SU-DHL-6 (cell line): ENCODE measurements at regions not wholly inside any gene's neighbourhood (a gene's known extent, or its start where the extent isn't known, plus 50 kb on each side); places are given as distances from the start of the nearest gene placed in this dataset.

ENCODE experiments used
- H2AFZ ChIP-seq: fragments of 200-600 bp; sonication (generic); 2 replicates; pipeline ENCODE4 v1.6.1; 2014; ENCODE audit warnings: low read depth, mild to moderate bottlenecking, moderate library complexity, mixed read lengths, antibody characterized with exemption, low read length; ENCODE audit not compliant: severe bottlenecking
- H3F3A ChIP-seq: fragments of 200-600 bp; shearing (Covaris generic); 2 replicates; pipeline ENCODE4 v1.6.0; 2016; ENCODE audit warnings: antibody characterized with exemption, mild to moderate bottlenecking; ENCODE audit not compliant: insufficient read depth
- H3K27ac ChIP-seq: fragments of 200-600 bp; sonication (generic); 2 replicates; pipeline ENCODE4 v1.5.1; 2016; ENCODE audit warnings: low read depth, mild to moderate bottlenecking, low read length, moderate library complexity, mixed read lengths
- H3K27me3 ChIP-seq: fragments of 200-600 bp; sonication (generic), shearing (Covaris generic); 2 replicates; pipeline ENCODE4 v1.6.0; 2014; ENCODE audit warnings: mild to moderate bottlenecking, low read length
- H3K36me3 ChIP-seq: fragments of 200-600 bp; sonication (generic); 2 replicates; pipeline ENCODE4 v1.6.1; 2014; ENCODE audit warnings: mild to moderate bottlenecking, low read length, mixed read lengths
- H3K4me2 ChIP-seq: fragments of 300-600, 200-600 bp; shearing (Covaris generic), sonication (generic); 2 replicates; pipeline ENCODE4 v1.6.0; 2014; ENCODE audit warnings: low read length, low read depth, mild to moderate bottlenecking; ENCODE audit not compliant: poor library complexity, severe bottlenecking
- H3K4me3 ChIP-seq: fragments of 200-600 bp; sonication (generic); 2 replicates; pipeline ENCODE4 v1.5.1; 2014; ENCODE audit warnings: antibody characterized with exemption, low read length, mild to moderate bottlenecking, mixed read lengths; ENCODE audit not compliant: insufficient read depth, poor library complexity, severe bottlenecking
- H3K79me2 ChIP-seq: fragments of 200-600 bp; sonication (generic); 2 replicates; pipeline ENCODE4 v1.6.1; 2014; ENCODE audit warnings: mild to moderate bottlenecking, low read length, moderate library complexity; ENCODE audit not compliant: insufficient read depth
- H3K9ac ChIP-seq: fragments of 200-600 bp; sonication (generic); 2 replicates; pipeline ENCODE4 v1.7.0; 2014; ENCODE audit warnings: mild to moderate bottlenecking, low read length
- H3K9me2 ChIP-seq: fragments of 200-600 bp; sonication (generic); replicated peaks from 2 replicates; pipeline ENCODE4 v1.6.1; 2014; ENCODE audit warnings: low read length; ENCODE audit not compliant: insufficient read depth
- H3K9me3 ChIP-seq: fragments of 200-600 bp; sonication (generic); 2 replicates; pipeline ENCODE4 v1.6.1; 2014; ENCODE audit warnings: low read length, mixed read lengths; ENCODE audit not compliant: insufficient read depth
- H4K20me1 ChIP-seq: fragments of 200-600 bp; sonication (generic); 2 replicates; pipeline ENCODE4 v1.6.1; 2014; ENCODE audit warnings: low read depth, mild to moderate bottlenecking, antibody characterized with exemption, low read length, moderate library complexity, mixed read lengths
- EZH2phosphoT487 ChIP-seq: fragments of 200-600 bp; sonication (generic), shearing (Covaris generic); conservative IDR thresholded peaks from 2 replicates; pipeline ENCODE4 v1.6.1; 2018; ENCODE audit warnings: mild to moderate bottlenecking, antibody characterized with exemption, low read length, moderate library complexity, mixed read lengths
- TF ChIP-seq, protein P1 (sequence below): fragments of 200-600 bp; sonication (generic); IDR thresholded peaks from one replicate; pipeline ENCODE4 v1.5.1; 2017; ENCODE audit warnings: antibody characterized with exemption, mild to moderate bottlenecking, low read length, moderate library complexity; ENCODE audit not compliant: insufficient read depth, poor library complexity, severe bottlenecking

DNA sequence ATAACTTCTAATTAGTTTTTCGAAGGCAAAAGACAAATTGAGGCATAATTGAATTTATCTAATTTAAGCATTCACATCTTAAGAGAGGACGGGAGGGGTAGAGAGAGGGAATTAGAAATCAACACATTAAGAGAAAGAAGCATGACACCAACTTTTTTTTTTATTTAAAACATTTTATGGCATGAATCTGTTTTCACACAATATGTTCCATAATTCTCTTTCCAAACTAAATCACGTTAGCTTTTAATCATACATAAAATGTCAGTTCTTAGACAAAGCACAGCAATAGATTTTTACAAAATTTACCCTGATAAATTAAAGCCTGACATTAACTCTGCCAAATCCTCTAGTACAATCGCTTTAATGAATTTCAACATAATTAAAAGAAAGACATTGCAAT, 600.8 kb upstream of the ROBO1 start:
- H3K9me2 ChIP-seq: no peaks in the 10 kb centered on the region
- H3K9ac ChIP-seq: no peak overlapping the region
- H4K20me1 ChIP-seq: no peaks in the 10 kb centered on the region
- no peak overlapping the region for H3K4me2 ChIP-seq
- no peaks in the 10 kb centered on the region for H3F3A ChIP-seq
- no peak overlapping the region for H3K4me3 ChIP-seq
- H3K79me2 ChIP-seq: no peaks in the 10 kb centered on the region
- TF ChIP-seq EZH2phosphoT487: no peak
- TF ChIP-seq, protein P1, sequence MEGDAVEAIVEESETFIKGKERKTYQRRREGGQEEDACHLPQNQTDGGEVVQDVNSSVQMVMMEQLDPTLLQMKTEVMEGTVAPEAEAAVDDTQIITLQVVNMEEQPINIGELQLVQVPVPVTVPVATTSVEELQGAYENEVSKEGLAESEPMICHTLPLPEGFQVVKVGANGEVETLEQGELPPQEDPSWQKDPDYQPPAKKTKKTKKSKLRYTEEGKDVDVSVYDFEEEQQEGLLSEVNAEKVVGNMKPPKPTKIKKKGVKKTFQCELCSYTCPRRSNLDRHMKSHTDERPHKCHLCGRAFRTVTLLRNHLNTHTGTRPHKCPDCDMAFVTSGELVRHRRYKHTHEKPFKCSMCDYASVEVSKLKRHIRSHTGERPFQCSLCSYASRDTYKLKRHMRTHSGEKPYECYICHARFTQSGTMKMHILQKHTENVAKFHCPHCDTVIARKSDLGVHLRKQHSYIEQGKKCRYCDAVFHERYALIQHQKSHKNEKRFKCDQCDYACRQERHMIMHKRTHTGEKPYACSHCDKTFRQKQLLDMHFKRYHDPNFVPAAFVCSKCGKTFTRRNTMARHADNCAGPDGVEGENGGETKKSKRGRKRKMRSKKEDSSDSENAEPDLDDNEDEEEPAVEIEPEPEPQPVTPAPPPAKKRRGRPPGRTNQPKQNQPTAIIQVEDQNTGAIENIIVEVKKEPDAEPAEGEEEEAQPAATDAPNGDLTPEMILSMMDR: no peak
- H3K27ac ChIP-seq: no peak overlapping the region
- H3K9me3 ChIP-seq: no peaks in the 10 kb centered on the region
- H2AFZ ChIP-seq: no peak overlapping the region
- H3K27me3 ChIP-seq: no peaks in the 10 kb centered on the region
- no peaks in the 10 kb centered on the region for H3K36me3 ChIP-seq

DNA sequence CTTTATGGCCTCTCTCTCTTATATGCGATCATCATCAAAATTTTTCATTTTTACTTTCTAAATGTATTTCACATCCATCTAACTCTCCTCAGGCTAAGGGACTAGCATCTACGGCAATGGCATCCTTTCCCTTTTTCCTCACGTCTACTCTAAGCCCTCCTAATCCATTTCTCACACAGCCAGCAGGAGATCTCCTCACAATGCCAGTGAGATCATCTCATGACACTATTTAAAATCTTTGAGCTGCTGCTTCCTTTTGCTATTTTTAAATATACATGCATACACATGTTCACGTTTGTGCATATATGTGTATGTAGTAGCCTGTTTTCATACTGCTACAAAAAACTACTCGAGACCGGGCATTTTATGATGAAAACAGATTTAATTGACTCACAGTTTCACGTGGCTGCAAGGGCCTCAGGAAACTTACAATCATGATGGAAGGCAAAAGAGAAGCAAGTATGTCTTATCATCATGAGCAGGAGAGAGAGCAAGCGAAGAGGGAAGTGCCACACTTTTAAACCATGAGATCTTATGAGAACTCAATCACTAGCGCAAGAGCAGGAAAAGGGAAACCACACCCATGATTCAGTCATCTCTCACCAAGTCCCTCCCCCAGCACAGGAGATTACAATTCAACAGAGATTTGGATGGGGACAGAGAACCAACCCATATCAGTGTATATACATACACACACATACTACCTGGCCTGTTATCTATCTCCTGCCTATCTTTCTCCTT, 599.2 kb upstream of the ROBO1 start:
- Histone ChIP-seq H3K4me2 (no peak overlapping the region), H2AFZ (no peak overlapping the region), H3K9ac (no peak overlapping the region), H3K9me3 (no peaks in the 10 kb centered on the region), H3K27ac (no peak overlapping the region), H3K79me2 (no peaks in the 10 kb centered on the region), H3K4me3 (no peak overlapping the region), H3K9me2 (no peaks in the 10 kb centered on the region), H3K36me3 (no peaks in the 10 kb centered on the region), H3F3A (no peaks in the 10 kb centered on the region), H3K27me3 (no peaks in the 10 kb centered on the region), H4K20me1 (no peaks in the 10 kb centered on the region)
- TF ChIP-seq, protein P1: no peak
- TF ChIP-seq EZH2phosphoT487: no peak

DNA sequence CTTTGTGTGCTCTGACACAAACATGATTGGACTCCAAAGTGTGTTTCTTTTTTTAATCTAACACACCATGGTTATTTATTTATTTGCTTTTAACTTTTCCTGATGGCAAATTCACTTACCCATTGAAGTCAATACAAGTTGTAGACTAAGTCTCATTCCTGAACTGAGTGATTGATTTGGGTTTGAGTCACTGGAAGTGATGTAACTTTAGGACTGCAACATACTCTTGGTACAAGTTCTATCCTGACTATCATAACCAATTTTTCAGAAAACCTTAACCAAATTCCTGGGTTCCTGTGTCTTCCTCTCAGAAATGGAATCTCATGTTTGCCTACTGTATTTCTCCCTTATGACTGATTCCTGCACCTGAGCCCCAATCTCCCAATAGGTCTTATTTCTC, 590.0 kb upstream of the ROBO1 start:
- H3K27me3 ChIP-seq: no peaks in the 10 kb centered on the region
- H4K20me1 ChIP-seq: no peaks in the 10 kb centered on the region
- H2AFZ ChIP-seq: no peak overlapping the region
- no peaks in the 10 kb centered on the region for H3F3A ChIP-seq
- TF ChIP-seq EZH2phosphoT487: no peak
- TF ChIP-seq, protein P1: no peak
- no peaks in the 10 kb centered on the region for H3K9me3 ChIP-seq
- no peaks in the 10 kb centered on the region for H3K9me2 ChIP-seq
- no peak overlapping the region for H3K9ac ChIP-seq
- H3K4me3 ChIP-seq: no peak overlapping the region
- no peaks in the 10 kb centered on the region for H3K79me2 ChIP-seq
- H3K27ac ChIP-seq: no peak overlapping the region
- H3K36me3 ChIP-seq: no peaks in the 10 kb centered on the region
- no peak overlapping the region for H3K4me2 ChIP-seq
